Fibroblast of lung (primary cell): ENCODE measurements at regions not wholly inside any gene's neighbourhood (a gene's known extent, or its start where the extent isn't known, plus 50 kb on each side); places are given as distances from the start of the nearest gene placed in this dataset.

Source experiments
- DNase-seq, 2 donors: peaks; one replicate each; pipeline versions ENCODE4 v3.0.0 to v3.0.0-alpha.2; 2010; ENCODE audit warnings: low read depth in 2 of 2
- H2AFZ ChIP-seq: 2 replicates; pipeline ENCODE4 v1.5.1; 2012; ENCODE audit warnings: low read length, control low read depth, inconsistent platforms
- H3K27ac ChIP-seq: 2 replicates; pipeline ENCODE4 v1.5.1; 2011; ENCODE audit warnings: low read length, control low read depth; ENCODE audit not compliant: insufficient read depth
- H3K27me3 ChIP-seq: 2 replicates; pipeline ENCODE4 v1.5.1; 2011; ENCODE audit warnings: mild to moderate bottlenecking, low read length; ENCODE audit not compliant: control insufficient read depth, insufficient read depth
- H3K36me3 ChIP-seq: 2 replicates; pipeline ENCODE4 v1.5.1; 2011; ENCODE audit warnings: low read length; ENCODE audit not compliant: control insufficient read depth, insufficient read depth
- H3K4me1 ChIP-seq: 2 replicates; pipeline ENCODE4 v1.5.1; 2011; ENCODE audit warnings: low read length; ENCODE audit not compliant: control insufficient read depth, insufficient read depth; ENCODE audit errors: extremely low read depth
- H3K4me2 ChIP-seq: 2 replicates; pipeline ENCODE4 v1.5.1; 2011; ENCODE audit warnings: low read length, control low read depth; ENCODE audit not compliant: insufficient read depth; ENCODE audit errors: extremely low read depth
- H3K4me3 ChIP-seq, 4 experiments: fragments of 200-600 bp in 1 of 4; sonication (generic) in 1 of 4; replicated peaks in 1 of 4; 2 replicates each; pipeline ENCODE4 v1.5.1; 2011 to 2016; ENCODE audit warnings: low read length in 4 of 4, low read depth in 3 of 4, mild to moderate bottlenecking in 3 of 4, control low read depth in 2 of 4, inconsistent platforms in 1 of 4, mixed read lengths in 1 of 4; ENCODE audit not compliant: insufficient read depth in 1 of 4; ENCODE audit errors: control extremely low read depth in 1 of 4
- H3K79me2 ChIP-seq: 2 replicates; pipeline ENCODE4 v1.5.1; 2012; ENCODE audit warnings: mild to moderate bottlenecking, low read length, inconsistent platforms; ENCODE audit not compliant: control insufficient read depth, insufficient read depth
- H3K9ac ChIP-seq: 2 replicates; pipeline ENCODE4 v1.5.1; 2011; ENCODE audit warnings: mild to moderate bottlenecking, low read length, control low read depth; ENCODE audit not compliant: insufficient read depth
- H3K9me3 ChIP-seq: 2 replicates; pipeline ENCODE4 v1.5.1; 2012; ENCODE audit warnings: low read depth, low read length; ENCODE audit not compliant: control insufficient read depth, insufficient read depth
- H4K20me1 ChIP-seq: 2 replicates; pipeline ENCODE4 v1.5.1; 2011; ENCODE audit warnings: low read length; ENCODE audit not compliant: control insufficient read depth, insufficient read depth; ENCODE audit errors: extremely low read depth
- CTCF ChIP-seq, 2 donors: IDR thresholded peaks in 1 of 2; conservative IDR thresholded peaks in 1 of 2; 1 replicate in 1 of 2; 2 replicates in 1 of 2; pipeline ENCODE4 v1.5.1; 2011 to 2012; ENCODE audit warnings: low read length in 2 of 2, control low read depth in 1 of 2, inconsistent platforms in 1 of 2, low read depth in 1 of 2, mild to moderate bottlenecking in 1 of 2
- EZH2 ChIP-seq: IDR thresholded peaks from 2 replicates; pipeline ENCODE4 v1.5.1; 2012; ENCODE audit warnings: low read length, control low read depth, mild to moderate bottlenecking; ENCODE audit errors: missing control alignments

DNA sequence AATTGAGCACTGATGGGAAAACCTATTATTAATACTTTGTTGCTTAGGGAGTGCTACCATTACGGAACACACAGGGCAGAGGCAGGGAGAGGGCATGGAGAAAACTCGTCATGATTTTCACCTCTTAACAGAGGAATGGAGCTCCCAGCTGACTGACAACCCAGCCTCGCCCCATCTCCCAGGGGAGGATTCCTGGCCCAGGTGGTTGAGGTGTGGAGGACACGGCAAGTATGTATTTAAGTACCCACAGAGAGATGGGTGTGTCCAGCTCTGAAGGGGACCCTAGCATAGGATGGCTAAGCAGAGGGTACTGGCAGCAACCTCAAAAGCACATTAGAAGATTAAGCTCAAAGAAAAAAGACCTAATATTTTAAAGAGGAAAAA lies 261.9 kb upstream of the MOCS1 start:
- Histone ChIP-seq H3K9me3 (no peaks in the 10 kb centered on the region), H3K4me3 (no peak overlapping the region), H3K27me3 (no peaks in the 10 kb centered on the region), H2AFZ (no peak overlapping the region), H4K20me1 (no peaks in the 10 kb centered on the region), H3K36me3 (no peaks in the 10 kb centered on the region), H3K9ac (no peak overlapping the region), H3K27ac (no peak overlapping the region), H3K79me2 (no peaks in the 10 kb centered on the region), H3K4me2 (no peak overlapping the region), H3K4me1 (no peaks in the 10 kb centered on the region)
- TF ChIP-seq CTCF (conservative IDR thresholded peaks at IDR 0.05 in 1 of 2, IDR thresholded peaks at IDR 0.05 in 1 of 2; ENCODE audit: low read depth in 1 of 2, low read length in 2 of 2) = no peak
- no peak for TF ChIP-seq EZH2
- no peak for DNase-seq

GRCh38 chr6:40195428-40196134 lies 261.3 kb upstream of the MOCS1 start:
- no peaks in the 10 kb centered on the region for H3K4me1 ChIP-seq
- H2AFZ ChIP-seq = no peak overlapping the region
- H3K9ac ChIP-seq = no peak overlapping the region
- no peak overlapping the region for H3K4me2 ChIP-seq
- H3K36me3 ChIP-seq = no peaks in the 10 kb centered on the region
- H3K27me3 ChIP-seq = no peaks in the 10 kb centered on the region
- H3K4me3 ChIP-seq = no peak overlapping the region
- H3K79me2 ChIP-seq = no peaks in the 10 kb centered on the region
- no peak for DNase-seq
- no peak for TF ChIP-seq EZH2
- TF ChIP-seq CTCF (conservative IDR thresholded peaks at IDR 0.05 in 1 of 2, IDR thresholded peaks at IDR 0.05 in 1 of 2; ENCODE audit: low read depth in 1 of 2, low read length in 2 of 2) = no peak
- H3K9me3 ChIP-seq = no peaks in the 10 kb centered on the region
- H4K20me1 ChIP-seq = no peaks in the 10 kb centered on the region
- H3K27ac ChIP-seq = no peak overlapping the region

GRCh38 chr6:40194447-40195170 lies 260.3 kb upstream of the MOCS1 start:
- Histone ChIP-seq H2AFZ (no peak overlapping the region), H4K20me1 (no peaks in the 10 kb centered on the region), H3K27ac (no peak overlapping the region), H3K4me3 (no peak overlapping the region), H3K79me2 (no peaks in the 10 kb centered on the region), H3K9me3 (no peaks in the 10 kb centered on the region), H3K36me3 (no peaks in the 10 kb centered on the region), H3K4me2 (no peak overlapping the region), H3K9ac (no peak overlapping the region), H3K27me3 (no peaks in the 10 kb centered on the region), H3K4me1 (no peaks in the 10 kb centered on the region)
- DNase-seq = no peak
- TF ChIP-seq EZH2 (no peak), CTCF (conservative IDR thresholded peaks at IDR 0.05 in 1 of 2, IDR thresholded peaks at IDR 0.05 in 1 of 2; ENCODE audit: low read depth in 1 of 2, low read length in 2 of 2) (no peak)
